ENCODE measurements at regions not wholly inside any gene's neighbourhood (a gene's known extent, or its start where the extent isn't known, plus 50 kb on each side); places are given as distances from the start of the nearest gene placed in this dataset.

GRCh38 chr2:194567661-194568017 lies 1089.4 kb upstream of the SLC39A10 start:
- DNase-seq = no peak
- Mint-ChIP-seq H3K27ac (no peak overlapping the region), H3K27me3 (ENCODE audit: low read depth, poor library complexity) (no peaks in the 10 kb centered on the region), H3K36me3 (ENCODE audit: low read depth) (no peaks in the 10 kb centered on the region), H3K4me1 (no peaks in the 10 kb centered on the region), H3K9me3 (no peaks in the 10 kb centered on the region), H3K4me3 (no peak overlapping the region)
- TF ChIP-seq CTCF (IDR thresholded peaks at IDR 0.05) = no peak

GRCh38 chr2:194566907-194567660 lies 1089.9 kb upstream of the SLC39A10 start:
- no peak for TF ChIP-seq CTCF (IDR thresholded peaks at IDR 0.05)
- DNase-seq = no peak
- Mint-ChIP-seq H3K9me3 (peaks cover 5% of the 10 kb centered on the region), H3K36me3 (ENCODE audit: low read depth) (no peaks in the 10 kb centered on the region), H3K4me1 (no peaks in the 10 kb centered on the region), H3K27me3 (ENCODE audit: low read depth, poor library complexity) (no peaks in the 10 kb centered on the region), H3K27ac (no peak overlapping the region), H3K4me3 (no peak overlapping the region)

GRCh38 chr2:194564422-194564821 lies 1092.6 kb upstream of the SLC39A10 start:
- H3K9me3 Mint-ChIP-seq = peaks cover 5% of the 10 kb centered on the region
- H3K4me1 Mint-ChIP-seq = no peaks in the 10 kb centered on the region
- H3K4me3 Mint-ChIP-seq = no peak overlapping the region
- no peaks in the 10 kb centered on the region for H3K36me3 Mint-ChIP-seq (ENCODE audit: low read depth)
- no peaks in the 10 kb centered on the region for H3K27me3 Mint-ChIP-seq (ENCODE audit: low read depth, poor library complexity)
- H3K27ac Mint-ChIP-seq = no peak overlapping the region
- no peak for DNase-seq
- no peak for TF ChIP-seq CTCF (IDR thresholded peaks at IDR 0.05)

- H3K27ac Mint-ChIP-seq = no peak overlapping the region
- no peak overlapping the region for H3K4me3 Mint-ChIP-seq
- no peaks in the 10 kb centered on the region for H3K4me1 Mint-ChIP-seq
- no peak for DNase-seq
- H3K36me3 Mint-ChIP-seq (ENCODE audit: low read depth) = no peaks in the 10 kb centered on the region
- peaks cover 5% of the 10 kb centered on the region for H3K9me3 Mint-ChIP-seq
- no peak for TF ChIP-seq CTCF (IDR thresholded peaks at IDR 0.05)
- H3K27me3 Mint-ChIP-seq (ENCODE audit: low read depth, poor library complexity) = no peaks in the 10 kb centered on the region
Observed at GRCh38 chr2:194562329-194562728, 1094.7 kb upstream of the SLC39A10 start.

GRCh38 chr2:194559964-194560363 lies 1097.1 kb upstream of the SLC39A10 start:
- H3K27ac Mint-ChIP-seq = no peak overlapping the region
- no peaks in the 10 kb centered on the region for H3K36me3 Mint-ChIP-seq (ENCODE audit: low read depth)
- no peaks in the 10 kb centered on the region for H3K27me3 Mint-ChIP-seq (ENCODE audit: low read depth, poor library complexity)
- H3K4me3 Mint-ChIP-seq = no peak overlapping the region
- no peak for TF ChIP-seq CTCF (IDR thresholded peaks at IDR 0.05)
- peaks cover 5% of the 10 kb centered on the region for H3K9me3 Mint-ChIP-seq
- H3K4me1 Mint-ChIP-seq = no peaks in the 10 kb centered on the region
- DNase-seq = no peak

GRCh38 chr2:194559523-194559922 lies 1097.5 kb upstream of the SLC39A10 start:
- Mint-ChIP-seq H3K4me1 (no peaks in the 10 kb centered on the region), H3K36me3 (ENCODE audit: low read depth) (no peaks in the 10 kb centered on the region), H3K9me3 (peaks cover 5% of the 10 kb centered on the region), H3K27me3 (ENCODE audit: low read depth, poor library complexity) (no peaks in the 10 kb centered on the region), H3K27ac (no peak overlapping the region), H3K4me3 (no peak overlapping the region)
- TF ChIP-seq CTCF (IDR thresholded peaks at IDR 0.05) = no peak
- no peak for DNase-seq
